ENCODE measurements at regions not wholly inside any gene's neighbourhood (a gene's known extent, or its start where the extent isn't known, plus 50 kb on each side); places are given as distances from the start of the nearest gene placed in this dataset.
"Not testable (repeated sequence)": the region's sequence is repeated elsewhere in the genome, so short reads cannot be mapped to it uniquely, and the experiment has no call there.

DNA sequence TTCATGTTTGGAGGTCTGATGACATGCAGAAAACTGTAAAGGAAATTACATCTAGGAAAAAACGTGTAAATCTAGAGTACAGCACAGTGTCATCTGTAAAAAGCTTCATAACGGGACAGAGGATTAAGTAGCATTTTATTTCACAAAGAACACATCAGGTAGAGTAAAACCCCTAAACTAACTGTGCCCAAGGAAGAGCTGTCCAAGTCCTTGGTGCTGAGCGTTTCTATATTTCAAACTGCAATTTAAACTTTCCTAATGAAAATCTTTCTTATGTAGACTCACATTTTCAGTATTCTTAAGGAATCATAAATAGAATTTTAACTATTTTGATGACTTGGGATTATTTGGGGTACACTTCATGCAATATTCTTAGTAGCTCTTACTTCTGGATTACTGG lies 646.2 kb downstream of the IPMK start:
- TF ChIP-seq, protein P1, sequence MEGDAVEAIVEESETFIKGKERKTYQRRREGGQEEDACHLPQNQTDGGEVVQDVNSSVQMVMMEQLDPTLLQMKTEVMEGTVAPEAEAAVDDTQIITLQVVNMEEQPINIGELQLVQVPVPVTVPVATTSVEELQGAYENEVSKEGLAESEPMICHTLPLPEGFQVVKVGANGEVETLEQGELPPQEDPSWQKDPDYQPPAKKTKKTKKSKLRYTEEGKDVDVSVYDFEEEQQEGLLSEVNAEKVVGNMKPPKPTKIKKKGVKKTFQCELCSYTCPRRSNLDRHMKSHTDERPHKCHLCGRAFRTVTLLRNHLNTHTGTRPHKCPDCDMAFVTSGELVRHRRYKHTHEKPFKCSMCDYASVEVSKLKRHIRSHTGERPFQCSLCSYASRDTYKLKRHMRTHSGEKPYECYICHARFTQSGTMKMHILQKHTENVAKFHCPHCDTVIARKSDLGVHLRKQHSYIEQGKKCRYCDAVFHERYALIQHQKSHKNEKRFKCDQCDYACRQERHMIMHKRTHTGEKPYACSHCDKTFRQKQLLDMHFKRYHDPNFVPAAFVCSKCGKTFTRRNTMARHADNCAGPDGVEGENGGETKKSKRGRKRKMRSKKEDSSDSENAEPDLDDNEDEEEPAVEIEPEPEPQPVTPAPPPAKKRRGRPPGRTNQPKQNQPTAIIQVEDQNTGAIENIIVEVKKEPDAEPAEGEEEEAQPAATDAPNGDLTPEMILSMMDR (IDR thresholded peaks at IDR 0.05; ENCODE audit: low read depth, low read length, missing control alignments): no peak
- Histone ChIP-seq H3K27me3 (replicated peaks) (no peaks in the 10 kb centered on the region), H3K27ac (no peak overlapping the region), H3K36me3 (replicated peaks) (no peaks in the 10 kb centered on the region), H3K4me3 (ENCODE audit: low read depth, low read length) (no peak overlapping the region)
- in situ Hi-C loops (cut with HindIII; ENCODE audit: low pct_ligation_motif_present, low sequenced_read_pairs): no loop called here
- no peak for DNase-seq

DNA sequence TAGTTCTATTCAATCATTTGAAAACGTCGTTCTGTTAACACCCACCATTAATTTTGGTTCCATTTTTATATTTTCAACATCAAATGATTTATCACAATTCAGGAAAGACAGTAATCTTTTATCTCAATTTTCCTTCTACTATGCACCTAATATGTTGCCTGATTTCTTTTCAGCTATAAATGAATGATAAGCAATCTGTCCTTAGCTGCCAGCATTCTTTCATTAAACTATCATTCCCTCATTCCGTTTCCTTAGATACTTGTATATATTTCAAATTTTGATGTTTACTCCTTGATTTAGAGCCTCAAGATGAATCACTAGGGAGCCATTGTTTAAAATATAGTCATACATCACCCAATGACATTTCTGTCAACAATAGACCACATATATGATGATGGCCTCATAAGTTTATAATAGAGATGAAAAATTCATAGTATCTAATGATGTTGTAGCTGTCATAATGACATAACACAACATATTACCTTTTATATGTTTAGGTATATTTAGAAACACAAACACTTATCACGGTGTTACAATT lies 661.7 kb downstream of the IPMK start:
- DNase-seq: no peak
- TF ChIP-seq, protein P1 (IDR thresholded peaks at IDR 0.05; ENCODE audit: low read depth, low read length, missing control alignments): no peak
- H3K4me3 ChIP-seq (ENCODE audit: low read depth, low read length): no peak overlapping the region
- H3K27ac ChIP-seq: no peak overlapping the region
- H3K27me3 ChIP-seq (replicated peaks): no peaks in the 10 kb centered on the region
- no peaks in the 10 kb centered on the region for H3K36me3 ChIP-seq (replicated peaks)
- in situ Hi-C loops (cut with HindIII; ENCODE audit: low pct_ligation_motif_present, low sequenced_read_pairs): no loop called here

DNA sequence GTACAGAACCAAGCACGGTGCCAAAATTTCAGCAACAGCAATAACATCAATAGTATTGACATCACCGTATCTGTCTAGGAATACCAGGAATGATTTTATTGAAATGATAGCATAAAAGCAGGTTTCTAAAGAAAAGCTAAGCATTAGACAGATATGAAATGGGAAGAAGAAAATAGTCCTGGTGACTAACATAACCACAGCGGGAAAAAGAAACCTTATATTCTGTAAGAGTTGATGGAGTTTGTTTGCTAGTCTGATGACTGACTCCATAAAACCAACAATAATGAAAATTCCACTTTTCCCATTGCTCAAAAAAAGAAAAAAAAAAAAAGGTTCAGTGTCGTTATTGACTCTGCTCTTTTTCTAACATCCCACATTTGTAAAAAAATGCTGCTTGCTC lies 668.3 kb downstream of the IPMK start:
- H3K4me3 ChIP-seq (ENCODE audit: low read depth, low read length): no peak overlapping the region
- H3K36me3 ChIP-seq (replicated peaks): no peaks in the 10 kb centered on the region
- no peak for DNase-seq
- TF ChIP-seq, protein P1 (IDR thresholded peaks at IDR 0.05; ENCODE audit: low read depth, low read length, missing control alignments): no peak
- H3K27me3 ChIP-seq (replicated peaks): no peaks in the 10 kb centered on the region
- no peak overlapping the region for H3K27ac ChIP-seq
- in situ Hi-C loops (cut with HindIII; ENCODE audit: low pct_ligation_motif_present, low sequenced_read_pairs): no loop called here

DNA sequence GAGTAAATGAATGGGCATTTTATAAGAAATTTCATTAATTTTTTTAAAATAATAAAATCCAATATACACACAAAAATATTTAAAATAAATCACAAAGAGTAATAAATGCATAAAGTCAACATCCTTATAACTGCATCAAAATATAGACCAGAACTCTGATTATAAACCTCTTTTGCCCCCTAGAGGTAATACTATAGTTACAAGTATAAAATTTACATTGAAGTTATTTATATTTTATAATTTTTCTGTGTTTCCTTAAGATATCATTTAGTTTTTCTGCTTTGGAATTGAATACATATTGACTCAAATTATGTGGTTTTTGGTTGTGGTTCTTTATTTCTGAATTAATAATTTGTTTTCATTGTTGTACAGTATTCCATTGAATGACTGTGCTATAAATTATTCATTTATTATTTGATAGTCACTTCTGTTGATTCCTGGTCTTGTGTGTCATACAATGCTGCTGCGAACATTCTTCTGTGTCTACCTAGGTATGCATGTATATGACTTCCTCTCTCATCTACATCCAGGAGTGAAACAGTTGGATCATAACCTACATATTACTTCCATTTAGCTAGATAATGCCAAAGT lies 673.6 kb downstream of the IPMK start:
- Histone ChIP-seq H3K27me3 (replicated peaks) (no peaks in the 10 kb centered on the region), H3K27ac (no peak overlapping the region), H3K4me3 (ENCODE audit: low read depth, low read length) (no peak overlapping the region), H3K36me3 (replicated peaks) (no peaks in the 10 kb centered on the region)
- TF ChIP-seq, protein P1 (IDR thresholded peaks at IDR 0.05; ENCODE audit: low read depth, low read length, missing control alignments): no peak
- in situ Hi-C loops (cut with HindIII; ENCODE audit: low pct_ligation_motif_present, low sequenced_read_pairs): no loop called here
- no peak for DNase-seq

DNA sequence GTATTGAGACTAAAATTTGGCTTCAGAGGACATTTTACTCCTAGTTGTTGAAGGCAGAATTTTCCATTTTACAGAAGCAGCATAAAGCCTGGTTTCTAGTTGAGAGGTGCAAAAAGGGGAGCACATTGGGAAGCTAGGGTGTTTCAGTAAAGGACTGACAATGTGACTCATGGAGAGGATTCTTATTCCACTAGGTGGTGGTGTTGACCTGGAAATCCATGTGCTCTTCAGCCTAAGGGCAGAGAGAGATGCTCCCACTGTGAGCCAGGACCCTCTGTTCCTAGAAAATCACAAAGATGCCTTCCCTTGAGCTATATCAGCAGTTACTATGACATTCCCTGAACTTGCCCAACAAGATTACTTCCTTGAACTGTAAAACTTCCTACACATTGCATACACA lies 687.8 kb downstream of the IPMK start:
- TF ChIP-seq, protein P1 (IDR thresholded peaks at IDR 0.05; ENCODE audit: low read depth, low read length, missing control alignments): peak; percentile 41
- DNase-seq: peak; percentile 7
- in situ Hi-C loops (cut with HindIII; ENCODE audit: low pct_ligation_motif_present, low sequenced_read_pairs): no loop called here
- Histone ChIP-seq H3K4me3 (ENCODE audit: low read depth, low read length) (no peak overlapping the region), H3K27ac (no peak overlapping the region), H3K27me3 (replicated peaks) (no peaks in the 10 kb centered on the region), H3K36me3 (replicated peaks) (no peaks in the 10 kb centered on the region)

DNA sequence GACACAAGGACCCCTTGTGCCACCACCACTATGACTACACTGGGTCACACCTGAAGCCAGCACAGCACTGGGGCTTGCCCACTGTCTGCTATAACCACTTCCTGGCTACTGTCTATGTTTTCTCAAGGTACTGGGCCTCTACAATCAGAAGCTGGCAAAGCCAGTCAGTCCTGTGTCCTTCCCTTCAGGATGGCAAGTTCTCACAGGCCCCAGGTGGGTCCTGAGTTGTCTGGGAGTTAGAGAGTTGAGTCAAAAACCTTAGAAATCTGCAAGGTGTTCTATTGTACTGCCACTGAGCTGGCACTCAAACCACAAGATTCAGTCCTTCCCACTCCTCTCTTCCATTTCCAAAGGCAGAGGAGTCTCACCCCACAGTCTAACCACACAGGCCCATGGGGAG lies 705.5 kb downstream of the IPMK start:
- TF ChIP-seq, protein P1 (IDR thresholded peaks at IDR 0.05; ENCODE audit: low read depth, low read length, missing control alignments): no peak
- no peaks in the 10 kb centered on the region for H3K36me3 ChIP-seq (replicated peaks)
- no peak overlapping the region for H3K4me3 ChIP-seq (ENCODE audit: low read depth, low read length)
- DNase-seq: no peak
- in situ Hi-C loops (cut with HindIII; ENCODE audit: low pct_ligation_motif_present, low sequenced_read_pairs): no loop called here
- no peak overlapping the region for H3K27ac ChIP-seq
- H3K27me3 ChIP-seq (replicated peaks): no peaks in the 10 kb centered on the region

DNA sequence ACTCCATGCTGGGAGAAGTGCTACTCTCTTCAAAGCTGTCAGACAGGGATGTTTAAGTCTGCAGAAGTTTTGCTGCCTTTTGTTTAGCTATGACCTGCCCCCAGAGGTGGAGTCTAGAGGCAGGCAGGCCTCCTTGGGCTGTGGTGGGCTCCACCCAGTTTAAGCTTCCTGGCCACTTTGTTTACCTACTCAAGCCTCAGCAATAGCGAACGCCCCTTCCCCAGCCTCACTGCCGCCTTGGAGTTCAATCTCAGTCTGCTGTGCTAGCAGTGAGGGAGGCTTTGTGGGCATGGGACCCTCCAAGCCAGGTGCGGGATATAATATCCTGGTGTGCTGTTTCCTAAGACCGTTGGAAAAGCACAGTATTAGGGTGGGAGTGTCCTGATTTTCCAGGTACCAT lies 715.9 kb downstream of the IPMK start:
- H3K4me3 ChIP-seq (ENCODE audit: low read depth, low read length); in situ Hi-C loops (cut with HindIII; ENCODE audit: low pct_ligation_motif_present, low sequenced_read_pairs); H3K27ac ChIP-seq; H3K27me3 ChIP-seq (replicated peaks); DNase-seq; H3K36me3 ChIP-seq (replicated peaks): not testable (repeated sequence)

Measured in brain microvascular endothelial cell (primary cell).